ENCODE measurements at regions not wholly inside any gene's neighbourhood (a gene's known extent, or its start where the extent isn't known, plus 50 kb on each side); places are given as distances from the start of the nearest gene placed in this dataset.
"Not testable (repeated sequence)": the region's sequence is repeated elsewhere in the genome, so short reads cannot be mapped to it uniquely, and the experiment has no call there.

DNA sequence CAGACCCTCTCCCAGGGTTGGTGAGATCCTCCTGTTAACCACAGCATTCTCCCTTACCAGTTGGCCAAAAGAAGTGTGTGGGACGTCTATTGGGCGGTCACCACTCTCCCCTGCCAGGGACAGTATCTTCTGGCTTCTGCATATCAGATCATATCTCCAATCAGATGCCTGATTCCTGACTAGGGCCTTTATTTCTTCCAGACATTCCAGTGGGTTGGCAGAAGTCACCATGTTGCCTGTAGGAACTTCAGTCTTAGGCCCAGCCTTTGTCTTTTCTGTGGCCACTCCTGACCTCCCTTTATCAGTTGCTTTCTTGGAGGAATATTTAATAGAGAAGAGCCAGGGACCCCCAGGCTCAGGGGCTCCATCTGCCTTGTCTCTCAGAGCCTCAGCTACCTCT, 130.4 kb upstream of the F3 start:
- no peak for DNase-seq

DNA sequence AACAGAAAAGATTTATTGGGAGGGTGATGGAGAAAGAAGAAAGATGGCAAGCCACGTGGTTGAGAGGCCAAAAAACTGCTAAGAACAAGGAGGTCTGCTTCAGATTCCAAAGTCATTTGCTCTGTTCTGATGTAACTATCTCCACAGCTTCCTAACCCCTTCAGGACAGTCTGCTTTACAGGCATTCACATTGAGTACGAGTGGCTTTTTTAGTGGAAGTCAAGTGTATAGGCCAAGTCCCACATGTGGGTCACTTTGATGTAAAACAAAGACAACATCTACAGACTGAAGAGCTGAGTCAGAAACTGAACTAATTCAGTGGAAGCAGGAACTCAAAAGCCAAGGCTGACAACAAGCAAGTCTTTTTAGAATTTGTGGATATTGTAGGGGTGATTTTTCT, 128.7 kb upstream of the F3 start:
- no peak for DNase-seq

DNA sequence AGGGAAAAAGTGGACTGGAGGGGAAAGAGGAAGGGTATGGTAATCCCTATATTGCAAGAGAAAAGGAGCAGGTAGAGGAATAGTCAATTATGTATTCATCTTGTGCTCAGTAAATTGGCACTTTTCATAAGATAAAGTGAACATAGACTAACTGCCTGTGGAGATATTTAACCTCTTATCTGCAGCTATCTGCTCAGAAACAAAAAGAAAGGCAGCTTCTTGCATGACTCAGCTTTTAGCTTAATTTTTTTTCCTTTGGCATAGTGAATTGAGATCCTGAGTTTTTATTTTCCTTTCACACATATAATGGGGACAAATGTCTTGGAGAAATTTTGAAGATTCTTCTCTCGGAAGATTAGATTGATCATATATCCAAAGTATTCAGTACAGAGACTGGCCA, 127.6 kb upstream of the F3 start:
- DNase-seq: no peak

DNA sequence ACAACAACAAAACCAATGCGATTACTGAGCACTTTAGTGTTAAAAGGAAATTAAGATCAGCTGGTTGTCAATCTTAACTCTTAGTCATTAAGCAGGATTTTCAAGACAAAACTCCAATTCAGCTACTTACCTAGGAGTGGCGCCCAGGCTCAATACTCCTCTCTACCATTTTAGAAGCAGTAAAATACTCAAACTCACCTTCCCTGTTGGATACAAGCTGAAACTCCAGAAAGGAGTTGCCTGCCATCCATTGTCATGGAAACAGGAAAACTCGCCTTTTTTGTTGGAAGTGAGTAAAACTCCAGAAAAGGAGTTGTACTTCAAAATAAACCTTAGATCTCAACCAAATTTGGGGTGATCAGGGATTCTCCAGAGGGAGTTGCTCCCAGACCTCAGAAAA, 127.0 kb upstream of the F3 start:
- DNase-seq: no peak

DNA sequence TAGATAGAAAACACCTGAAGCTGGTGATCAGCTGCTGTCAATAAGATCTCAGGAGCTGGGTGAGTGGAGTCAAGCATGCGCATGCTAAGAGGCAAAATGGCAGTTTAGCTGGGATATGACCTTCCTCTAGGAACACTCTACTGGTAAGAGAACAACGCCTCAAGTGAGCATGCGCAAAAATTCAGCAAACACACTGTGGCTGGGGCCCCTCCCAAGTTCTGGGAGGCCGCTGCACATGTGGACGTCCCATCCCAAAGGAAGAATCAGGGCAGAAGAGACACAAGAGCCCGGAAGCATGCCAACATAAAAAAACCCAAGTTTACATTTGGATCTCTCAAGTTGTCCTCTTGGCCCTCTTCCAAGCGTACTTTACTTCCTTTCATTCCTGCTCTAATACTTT, 126.3 kb upstream of the F3 start:
- no peak for DNase-seq

DNA sequence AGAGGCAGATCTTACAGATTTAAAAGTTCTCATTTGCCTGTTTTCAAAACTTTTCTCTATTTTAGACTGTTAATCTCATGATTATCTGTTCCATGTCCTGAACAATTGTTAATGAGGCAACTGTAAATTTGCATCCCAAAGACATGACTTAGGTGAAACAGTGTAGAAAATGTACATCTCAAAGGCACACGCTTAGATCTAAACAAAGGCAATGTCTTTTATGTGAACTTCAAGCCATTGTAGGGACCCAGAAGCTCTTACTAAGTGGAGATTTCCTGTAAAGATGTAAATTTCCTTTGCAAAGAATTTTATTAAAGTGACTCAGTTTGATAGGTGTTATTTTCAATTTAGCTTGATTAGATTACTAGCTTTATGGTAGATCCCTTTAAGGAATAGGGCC, 125.2 kb upstream of the F3 start:
- no peak for DNase-seq

DNA sequence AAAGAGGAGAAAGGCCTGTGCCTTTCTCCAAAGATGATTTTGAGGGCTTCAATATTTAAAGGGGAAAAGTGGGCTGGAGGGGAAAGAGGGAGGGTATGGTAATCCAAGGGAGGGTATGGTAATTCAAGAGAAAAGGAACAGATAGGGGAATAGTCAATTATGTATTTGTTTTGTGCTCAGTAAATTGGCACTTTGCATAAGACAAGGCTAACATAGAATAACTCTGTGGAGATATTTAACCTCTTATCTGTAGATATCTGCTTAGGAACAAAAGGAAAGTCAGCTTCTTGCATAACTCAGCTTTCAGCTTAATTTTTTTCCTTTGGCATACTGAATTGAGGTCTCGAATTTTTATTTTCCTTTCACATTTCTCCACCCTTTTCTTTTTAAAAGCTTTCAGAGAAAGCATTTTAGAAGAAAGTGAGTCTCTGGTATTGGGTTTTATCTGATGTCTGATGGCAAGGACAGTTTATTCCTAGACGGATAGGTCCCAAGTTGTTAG, 119.9 kb upstream of the F3 start:
- DNase-seq: no peak

DNA sequence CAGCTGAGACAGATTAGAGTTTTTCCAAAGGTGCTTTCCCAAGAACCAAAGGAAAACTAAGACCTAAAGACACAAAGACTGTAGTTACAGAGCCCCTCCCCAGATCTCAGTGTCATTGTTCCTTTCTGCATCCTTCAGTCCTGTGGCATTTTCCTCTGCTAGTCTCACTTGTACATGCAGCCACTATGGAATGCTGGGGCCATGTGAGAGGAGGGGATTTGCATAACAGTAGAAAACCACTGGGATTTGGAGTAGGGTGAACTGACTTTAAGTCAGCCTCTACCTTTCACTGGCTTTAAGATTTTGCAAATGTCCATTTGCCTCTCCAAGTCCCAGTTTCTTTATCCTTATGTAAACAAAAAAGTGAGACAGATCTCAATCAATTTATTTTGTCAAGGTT, 119.4 kb upstream of the F3 start:
- no peak for DNase-seq

DNA sequence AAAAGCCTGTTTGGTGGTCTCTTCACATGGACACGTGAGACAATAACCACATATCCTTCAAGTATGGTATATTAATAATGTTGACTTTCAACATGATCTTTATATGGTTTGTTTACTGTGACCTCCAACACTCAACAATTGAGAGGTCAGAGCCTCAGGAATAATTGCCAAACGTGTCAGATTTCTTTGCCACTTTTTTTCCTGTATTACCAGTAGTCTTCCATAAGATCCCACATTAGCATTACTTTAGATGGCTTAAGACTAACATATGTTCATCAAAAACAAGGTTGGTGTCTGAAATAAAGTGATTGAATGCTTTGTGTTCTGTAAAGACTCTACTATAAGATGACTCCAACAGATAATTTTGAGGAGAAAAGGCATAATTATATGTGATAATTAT, 118.7 kb upstream of the F3 start:
- DNase-seq: no peak

DNA sequence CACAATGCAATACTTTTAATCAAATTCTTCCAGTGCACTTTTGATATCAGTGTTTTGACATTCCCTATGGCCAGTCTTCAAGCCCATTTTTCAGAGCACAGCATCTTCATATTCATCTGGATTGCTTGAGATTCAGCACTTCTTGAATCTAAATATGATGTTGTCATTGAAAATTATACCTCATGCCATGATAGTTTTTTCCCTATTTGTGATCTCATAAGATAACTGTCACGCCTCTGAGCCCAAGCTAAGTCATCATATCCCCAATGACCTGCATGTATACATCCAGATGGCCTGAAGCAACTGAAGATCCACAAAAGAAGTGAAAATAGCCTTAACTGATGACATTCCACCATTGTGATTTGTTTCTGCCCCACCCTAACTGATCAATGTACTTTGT, 117.6 kb upstream of the F3 start:
- DNase-seq: not testable (repeated sequence)

DNA sequence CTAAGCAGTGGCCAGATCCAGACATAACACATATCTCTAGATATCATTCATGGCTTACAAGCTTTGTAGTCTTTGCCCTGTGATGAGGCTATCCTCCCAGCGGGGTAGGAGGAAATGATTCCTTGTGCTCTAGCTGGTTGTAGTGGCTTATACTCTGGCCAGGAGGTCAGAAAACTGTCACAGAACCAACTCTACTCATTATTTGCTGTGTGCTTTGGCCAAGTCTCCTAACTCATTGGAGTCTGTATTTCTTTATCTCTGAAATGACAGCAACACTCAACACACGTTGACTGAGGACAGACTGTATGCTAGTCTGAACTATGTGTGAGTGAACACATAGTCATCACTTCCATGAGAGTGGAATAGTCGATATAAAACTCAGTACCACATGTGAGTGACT, 116.7 kb upstream of the F3 start:
- DNase-seq: no peak

DNA sequence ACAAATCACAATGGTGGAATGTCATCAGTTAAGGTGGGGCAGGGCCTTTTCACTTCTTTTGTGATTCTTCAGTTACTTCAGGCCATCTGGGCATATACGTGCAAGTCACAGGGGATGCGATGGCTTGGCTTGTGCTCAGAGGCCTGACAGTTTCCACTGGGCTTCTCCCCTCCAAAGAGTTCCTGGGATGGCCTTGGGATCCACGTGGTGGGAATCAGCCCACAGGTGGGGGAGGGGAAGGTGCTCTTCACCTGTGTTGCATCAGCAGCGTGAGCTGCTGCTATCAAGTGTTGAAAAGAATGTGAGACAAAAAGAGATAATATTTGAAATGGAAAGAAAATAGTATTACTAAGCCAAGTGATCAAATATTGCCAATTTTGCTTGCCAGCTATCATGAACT, 116.2 kb upstream of the F3 start:
- DNase-seq: not testable (repeated sequence)

DNA sequence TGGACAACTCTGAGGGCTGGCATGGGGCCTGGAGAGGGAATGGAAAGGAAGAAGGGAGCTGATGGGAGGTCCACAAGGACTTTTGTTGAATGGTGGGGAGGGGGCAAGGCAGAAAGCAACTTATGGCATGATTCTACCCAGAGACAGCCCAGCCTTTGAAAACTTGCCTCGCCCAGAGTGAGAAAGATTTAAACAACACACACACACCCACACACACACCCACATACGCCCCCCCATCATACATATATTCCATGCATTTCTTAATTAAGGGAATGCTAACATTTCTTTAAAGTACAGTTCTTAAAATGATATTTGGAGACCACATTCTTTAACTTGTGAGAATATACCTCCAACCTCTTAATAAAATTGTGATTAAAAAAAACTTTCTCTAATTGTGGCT, 115.4 kb upstream of the F3 start:
- no peak for DNase-seq

DNA sequence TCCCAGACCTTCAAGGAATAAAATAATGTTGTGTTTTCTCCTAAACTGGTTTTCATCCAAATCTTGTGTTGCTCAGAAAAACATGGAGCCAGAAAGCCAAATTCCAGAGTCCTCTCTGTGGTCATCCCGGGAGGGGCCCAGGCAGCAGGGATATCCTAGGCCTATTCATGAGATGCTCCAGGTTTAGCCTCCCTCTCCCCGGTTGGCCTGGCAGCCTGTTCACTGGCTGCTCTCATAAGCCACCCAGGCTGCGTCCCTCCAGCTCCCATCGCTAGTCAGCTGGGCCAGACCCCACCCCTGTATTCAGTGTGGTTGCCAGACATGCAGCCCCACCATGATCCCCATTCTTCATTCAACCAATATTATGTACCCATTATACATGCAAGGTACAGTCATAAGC, 113.4 kb upstream of the F3 start:
- DNase-seq: no peak

DNA sequence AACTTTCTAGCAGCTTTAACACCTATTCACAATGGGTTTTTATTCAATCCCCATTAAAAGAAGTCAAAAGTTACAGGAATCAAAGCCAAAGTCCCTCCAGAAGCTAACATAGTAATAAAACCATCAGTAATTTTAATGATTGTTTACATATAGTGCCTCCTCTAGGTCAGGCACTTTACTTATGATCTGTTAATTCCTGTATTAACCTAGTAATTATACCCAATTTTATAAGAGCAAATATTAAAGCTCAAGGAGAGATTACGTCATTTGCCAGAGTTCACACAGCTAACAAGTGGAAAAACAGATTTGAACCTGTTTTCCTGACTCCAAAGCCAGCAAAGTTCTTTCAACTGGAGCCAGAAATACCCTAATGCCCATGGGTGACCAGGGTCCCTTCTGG, 112.9 kb upstream of the F3 start:
- no peak for DNase-seq

DNA sequence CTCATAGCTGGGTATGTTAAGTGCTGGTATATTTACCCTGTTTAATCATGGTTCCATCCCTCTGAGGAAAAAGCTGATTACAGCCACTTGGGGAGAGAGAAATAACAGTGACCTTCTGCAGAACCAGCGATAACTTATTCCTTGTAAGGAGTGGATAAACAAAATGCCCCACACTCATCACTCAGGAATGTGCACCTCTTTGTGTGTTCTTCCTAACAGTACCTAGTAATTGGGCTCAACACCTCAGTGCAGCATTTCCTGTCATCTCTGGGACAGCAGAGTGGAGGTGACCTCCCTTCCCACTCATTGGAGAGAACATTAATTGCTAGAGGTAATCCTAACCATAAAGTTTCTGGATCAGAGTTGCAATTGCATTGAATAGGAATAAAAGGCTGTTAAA, 112.5 kb upstream of the F3 start:
- no peak for DNase-seq

DNA sequence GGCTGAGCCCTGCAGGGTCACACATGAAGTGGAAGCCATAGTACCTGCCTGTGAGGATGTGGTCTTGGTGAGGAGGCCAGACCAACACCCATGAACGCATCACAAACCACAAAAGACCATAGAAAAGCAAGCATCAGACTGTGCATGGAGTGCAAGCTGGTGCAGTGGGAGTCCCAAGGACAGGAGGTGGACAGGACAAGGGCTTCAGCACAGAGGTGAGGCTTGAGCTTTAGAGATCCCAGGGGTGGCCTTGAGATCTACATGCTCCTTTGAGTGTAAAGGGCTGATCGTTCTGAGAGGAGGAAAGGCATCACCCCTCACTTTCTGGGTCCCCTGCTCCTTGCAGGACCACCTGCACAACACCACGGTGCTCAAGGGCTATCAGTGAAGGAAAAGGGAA, 111.9 kb upstream of the F3 start:
- DNase-seq: no peak

DNA sequence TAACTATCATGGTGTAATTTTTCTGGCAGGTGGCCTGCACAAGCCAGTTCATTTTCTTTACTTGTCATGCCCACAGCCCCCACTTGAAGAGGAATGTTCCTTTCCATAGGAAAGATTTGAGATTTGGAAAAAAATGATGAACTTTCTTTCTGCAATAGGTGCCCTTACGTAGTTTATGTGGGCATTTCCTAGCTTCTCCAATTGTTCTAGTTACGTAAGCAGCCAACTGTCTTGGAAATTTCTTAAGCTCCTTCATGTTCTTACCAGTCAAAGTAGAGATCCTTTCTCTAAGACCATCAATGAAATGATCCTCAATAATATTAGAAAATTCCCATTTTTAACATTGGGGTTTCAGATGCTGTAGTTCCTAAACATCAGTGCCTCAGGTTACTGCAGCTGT, 109.5 kb upstream of the F3 start:
- no peak for DNase-seq

DNA sequence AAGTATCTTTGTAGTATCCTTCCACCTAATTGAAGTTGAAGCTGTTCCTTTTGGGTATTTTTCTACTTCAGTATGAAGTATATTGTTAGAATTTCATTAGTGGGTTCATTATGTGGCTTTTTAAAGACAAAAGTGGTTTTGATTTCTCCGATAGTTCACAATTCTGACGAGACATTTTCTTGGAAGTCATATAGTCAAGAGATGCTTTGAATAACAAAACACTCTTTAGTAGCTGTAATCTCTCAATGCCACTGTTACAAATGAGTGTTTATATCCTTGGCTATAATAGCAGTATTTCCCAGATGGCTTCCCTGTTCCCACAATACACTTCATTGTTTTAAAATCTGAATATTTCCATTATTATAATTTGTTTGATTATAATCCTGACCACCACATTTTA, 108.7 kb upstream of the F3 start:
- no peak for DNase-seq

DNA sequence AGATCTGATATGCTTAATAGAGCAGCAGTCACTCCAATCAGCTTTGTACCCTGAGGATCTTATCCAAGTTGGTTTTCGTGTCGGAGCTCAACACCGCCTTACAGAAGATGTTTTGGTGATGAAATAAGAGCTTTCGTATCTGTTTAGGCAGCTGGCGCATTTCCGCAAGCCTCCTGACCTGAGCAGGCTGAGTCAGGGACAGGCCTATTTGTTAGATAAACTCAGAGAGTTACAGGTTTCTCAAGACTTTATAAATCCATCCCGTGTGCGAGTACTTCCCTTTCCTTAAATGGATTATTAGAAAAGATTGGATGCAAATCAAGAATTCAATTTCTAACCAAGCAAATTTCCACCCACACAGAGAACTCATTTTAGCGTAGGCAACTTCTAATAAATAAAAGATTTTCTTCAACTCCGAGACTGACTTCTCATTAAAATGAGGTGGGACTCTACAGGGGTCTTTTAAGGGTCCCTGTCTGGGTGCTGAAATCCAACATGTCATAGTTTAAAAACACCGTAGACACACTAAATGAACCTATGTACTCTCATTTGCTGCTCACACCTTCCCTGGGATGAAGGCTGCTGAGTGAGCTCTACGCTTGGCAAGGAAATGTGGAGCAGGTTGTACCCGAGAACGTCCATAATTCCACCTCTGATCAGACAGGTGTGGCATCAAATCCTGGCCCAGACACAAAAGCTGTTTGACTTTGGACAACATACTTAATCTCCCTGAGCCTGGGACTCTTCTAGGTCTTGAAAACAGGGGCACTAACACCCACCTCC, 106.9 kb upstream of the F3 start:
- DNase-seq: no peak

DNA sequence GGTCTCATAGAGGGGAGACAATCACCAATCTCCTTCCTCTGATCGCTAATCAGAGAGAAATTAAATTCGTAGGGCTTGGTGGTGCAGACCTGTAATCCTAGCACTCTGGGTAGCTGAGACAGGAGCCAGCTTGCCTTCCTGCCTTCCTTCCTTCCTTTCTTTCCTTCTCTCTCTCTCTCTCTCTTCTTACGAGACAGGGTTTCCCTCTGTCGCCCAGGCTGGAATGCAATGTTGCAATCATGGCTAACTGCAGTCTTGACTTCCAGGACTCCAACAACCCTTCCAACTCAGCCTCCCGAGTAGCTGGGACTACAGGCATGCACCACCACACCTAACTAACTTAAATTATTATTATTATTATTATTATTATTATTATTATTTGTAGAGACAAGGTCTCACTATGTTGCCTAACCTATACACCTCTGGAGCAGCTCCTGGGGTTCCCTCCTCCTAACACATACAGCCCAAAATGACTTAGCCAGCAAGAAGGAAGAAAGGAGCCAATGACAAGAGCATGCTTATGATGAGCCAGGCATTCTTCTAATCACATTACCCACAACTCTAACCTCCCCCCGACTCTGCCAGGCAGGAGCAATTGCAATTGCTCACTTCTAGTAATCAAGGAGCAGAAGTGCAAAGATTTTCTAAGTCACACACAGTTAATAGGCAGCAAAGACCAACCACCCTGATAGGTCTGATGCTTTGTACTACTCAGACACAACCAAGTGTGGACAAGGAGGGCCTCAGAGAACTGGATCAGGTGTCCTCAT, 105.4 kb upstream of the F3 start:
- no peak for DNase-seq

DNA sequence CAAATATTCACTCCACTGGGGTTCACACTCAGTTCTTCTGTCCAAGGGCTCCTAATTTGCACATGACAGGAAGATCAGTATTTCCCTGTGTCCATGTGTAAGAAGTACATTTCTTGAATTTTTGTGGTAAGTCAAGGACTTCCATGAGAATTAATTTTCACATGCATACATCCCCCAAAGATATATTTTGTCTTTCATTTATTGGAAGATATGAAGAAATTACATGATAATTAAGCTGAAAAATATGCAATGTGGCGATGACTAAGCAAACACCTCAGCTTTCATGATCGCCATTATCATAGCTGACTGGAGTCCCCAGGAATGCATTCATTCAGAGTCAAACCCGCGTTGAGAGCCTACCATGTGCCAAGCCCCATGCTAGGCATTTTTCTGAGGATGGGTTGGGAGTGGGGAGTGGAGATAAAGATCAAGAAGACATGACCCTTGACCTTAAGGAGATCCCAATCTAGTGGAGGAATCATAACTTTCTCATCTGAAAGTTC, 104.6 kb upstream of the F3 start:
- no peak for DNase-seq

DNA sequence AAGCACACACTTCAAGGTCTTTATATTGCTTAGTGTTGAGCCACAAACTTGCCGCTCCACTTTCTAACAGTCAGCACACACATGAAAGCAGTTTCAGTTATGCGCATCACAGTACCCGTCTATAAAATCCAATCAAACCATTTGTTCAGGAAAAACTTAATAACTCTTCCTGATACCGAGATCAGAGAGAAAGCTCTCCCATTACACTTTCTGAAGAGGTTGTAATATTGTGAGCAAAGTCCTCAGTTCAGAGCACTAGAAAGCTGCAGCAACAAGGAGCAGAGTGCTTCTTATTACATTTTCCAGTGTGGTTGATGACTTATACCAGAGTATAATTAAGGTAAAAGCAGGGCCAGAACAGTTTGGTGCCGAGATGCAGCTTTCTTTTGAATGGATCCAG, 102.8 kb upstream of the F3 start:
- DNase-seq: no peak

DNA sequence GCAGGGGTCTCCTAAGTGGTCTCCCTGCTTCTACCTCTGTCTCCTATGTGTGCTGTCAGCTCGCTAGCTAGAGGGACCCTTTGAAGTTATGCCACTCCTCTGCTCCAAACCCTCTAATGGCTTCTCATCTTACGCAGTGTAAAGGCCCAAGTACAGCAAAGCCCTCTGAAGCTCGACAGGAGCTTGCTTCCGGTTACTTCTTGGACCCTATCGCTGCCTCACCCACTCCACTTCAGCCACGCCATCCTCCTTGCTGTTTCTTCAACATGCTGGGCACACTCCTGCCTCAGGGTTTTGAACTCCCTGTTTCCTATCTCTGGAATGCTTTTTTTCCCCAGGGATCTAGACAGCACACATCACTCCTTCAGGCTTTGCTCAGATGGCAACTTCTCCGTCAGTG, 102.3 kb upstream of the F3 start:
- no peak for DNase-seq
